ENCODE measurements at regions not wholly inside any gene's neighbourhood (a gene's known extent, or its start where the extent isn't known, plus 50 kb on each side); places are given as distances from the start of the nearest gene placed in this dataset.
"Not testable (repeated sequence)": the region's sequence is repeated elsewhere in the genome, so short reads cannot be mapped to it uniquely, and the experiment has no call there.

GRCh38 chr19:29873801-29874575, 62.2 kb downstream of the CCNE1 start:
- Mint-ChIP-seq H3K9me3 (peaks cover 0 to 1% (median 0%) of the 10 kb centered on the region in 7 donors), H3K36me3 (no peaks in the 10 kb centered on the region), H3K27me3 (peaks cover 12 to 35% (median 33%) of the 10 kb centered on the region in 3 donors), H3K27ac (no peak overlapping the region), H3K4me3 (peak overlapping the region in 7 of 8 donors; percentile 44 to 86 (median 66)), H3K4me1 (peaks cover 12 to 17% (median 13%) of the 10 kb centered on the region in 3 donors)
- DNase-seq (no peak), ATAC-seq (ENCODE audit: low read depth in 2 of 2) (peak in 1 of 2 donors; percentile 1)

- no peaks in the 10 kb centered on the region for H3K36me3 Mint-ChIP-seq
- DNase-seq = no peak
- H3K9me3 Mint-ChIP-seq = peaks cover 0 to 1% (median 0%) of the 10 kb centered on the region in 7 donors
- H3K4me3 Mint-ChIP-seq = peak overlapping the region in 1 of 8 donors; percentile 48
- peak overlapping the region in 1 of 6 donors; percentile 32 for H3K27ac Mint-ChIP-seq
- H3K27me3 Mint-ChIP-seq = peaks cover 11 to 32% (median 32%) of the 10 kb centered on the region in 3 donors
- H3K4me1 Mint-ChIP-seq = peaks cover 19 to 25% (median 22%) of the 10 kb centered on the region in 3 donors
- ATAC-seq (ENCODE audit: low read depth in 2 of 2) = no peak
Observed at GRCh38 chr19:29875931-29876330, 64.1 kb downstream of the CCNE1 start.

GRCh38 chr19:29876414-29876813, 64.6 kb downstream of the CCNE1 start:
- H3K27ac Mint-ChIP-seq = peak overlapping the region in 2 of 6 donors; percentile 32 to 69
- peak overlapping the region in 5 of 8 donors; percentile 35 to 77 (median 48) for H3K4me3 Mint-ChIP-seq
- H3K4me1 Mint-ChIP-seq = peaks cover 19 to 27% (median 25%) of the 10 kb centered on the region in 3 donors
- DNase-seq = no peak
- no peaks in the 10 kb centered on the region for H3K36me3 Mint-ChIP-seq
- no peaks in the 10 kb centered on the region for H3K9me3 Mint-ChIP-seq
- ATAC-seq (ENCODE audit: low read depth in 2 of 2) = no peak
- H3K27me3 Mint-ChIP-seq = peaks cover 6 to 27% (median 27%) of the 10 kb centered on the region in 3 donors

- not testable (repeated sequence) for H3K36me3 Mint-ChIP-seq; H3K27ac Mint-ChIP-seq; ATAC-seq (ENCODE audit: low read depth in 2 of 2); DNase-seq; H3K9me3 Mint-ChIP-seq
- peaks cover 19 to 30% (median 25%) of the 10 kb centered on the region in 3 donors for H3K4me1 Mint-ChIP-seq
- H3K27me3 Mint-ChIP-seq = peaks cover 6 to 23% (median 22%) of the 10 kb centered on the region in 3 donors
- H3K4me3 Mint-ChIP-seq = peak overlapping the region in 1 of 8 donors; percentile 48
Observed at GRCh38 chr19:29876908-29877307, 65.1 kb downstream of the CCNE1 start.

DNA sequence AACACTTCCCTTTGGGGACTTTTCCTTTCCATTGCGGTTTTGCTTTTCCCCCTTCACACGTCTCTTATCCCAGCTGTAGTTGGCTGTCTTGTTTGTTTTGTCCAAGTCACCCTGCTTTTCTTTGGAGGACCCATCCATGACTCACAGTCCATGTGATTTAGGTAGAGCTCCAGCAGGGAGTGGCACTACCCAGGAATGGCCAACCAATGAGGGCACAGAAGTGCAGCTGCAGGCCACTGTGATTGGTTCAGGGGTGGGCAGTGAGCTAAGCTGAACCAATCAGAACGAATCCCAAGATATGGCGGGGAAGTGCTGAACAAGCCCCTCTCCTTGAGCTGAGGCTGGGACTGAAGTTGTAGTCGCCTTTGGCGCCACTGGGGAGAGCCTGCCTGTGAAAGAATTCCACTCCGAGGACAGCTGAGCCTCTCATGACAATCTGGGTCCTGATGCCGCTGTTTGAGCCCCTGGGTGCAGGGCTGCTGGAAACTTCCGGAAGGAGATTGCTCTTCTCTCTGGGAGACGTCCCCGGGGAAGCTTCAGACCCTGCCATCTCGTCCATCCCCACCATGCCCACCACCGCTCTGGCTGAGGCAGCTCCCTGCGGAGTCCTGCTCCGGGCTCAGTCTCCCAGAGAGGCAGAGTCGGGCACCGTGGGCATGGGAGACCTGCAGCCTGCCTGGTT, 62.9 kb upstream of the URI1 start:
- DNase-seq (no peak), ATAC-seq (ENCODE audit: low read depth in 2 of 2) (no peak)
- Mint-ChIP-seq H3K36me3 (no peaks in the 10 kb centered on the region), H3K27ac (no peak overlapping the region), H3K27me3 (peaks cover 6 to 9% (median 6%) of the 10 kb centered on the region in 3 donors), H3K9me3 (no peaks in the 10 kb centered on the region), H3K4me3 (no peak overlapping the region), H3K4me1 (peaks cover 13 to 34% (median 15%) of the 10 kb centered on the region in 3 donors)

DNA sequence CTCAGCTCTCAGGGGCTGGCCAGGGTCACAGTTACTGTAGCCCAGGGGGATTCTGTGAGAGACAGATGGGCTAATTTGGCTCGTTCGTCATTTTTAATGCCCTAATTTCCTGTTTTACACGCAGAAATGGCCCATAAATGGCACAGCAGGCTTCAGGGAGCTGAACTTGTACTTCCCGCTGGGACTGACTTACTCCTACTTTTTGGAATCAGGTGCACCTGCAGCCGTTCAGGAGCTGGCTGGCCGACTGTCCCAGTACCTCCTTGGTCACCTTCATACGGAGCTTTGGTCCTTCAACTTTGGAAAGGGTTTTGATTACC, 62.4 kb upstream of the URI1 start:
- Mint-ChIP-seq H3K36me3 (no peaks in the 10 kb centered on the region), H3K27ac (no peak overlapping the region), H3K9me3 (no peaks in the 10 kb centered on the region), H3K4me3 (no peak overlapping the region), H3K27me3 (peaks cover 6 to 9% (median 6%) of the 10 kb centered on the region in 3 donors), H3K4me1 (peaks cover 15 to 35% (median 15%) of the 10 kb centered on the region in 3 donors)
- DNase-seq (no peak), ATAC-seq (ENCODE audit: low read depth in 2 of 2) (no peak)

GRCh38 chr19:29880498-29881081, 61.4 kb upstream of the URI1 start:
- H3K9me3 Mint-ChIP-seq = no peaks in the 10 kb centered on the region
- DNase-seq = no peak
- H3K4me1 Mint-ChIP-seq = peaks cover 15 to 37% (median 15%) of the 10 kb centered on the region in 3 donors
- H3K27me3 Mint-ChIP-seq = peaks cover 2 to 9% (median 6%) of the 10 kb centered on the region in 3 donors
- peak overlapping the region in 7 of 8 donors; percentile 6 to 83 (median 55) for H3K4me3 Mint-ChIP-seq
- peak overlapping the region in 5 of 6 donors; percentile 1 to 76 (median 45) for H3K27ac Mint-ChIP-seq
- no peaks in the 10 kb centered on the region for H3K36me3 Mint-ChIP-seq
- ATAC-seq (ENCODE audit: low read depth in 2 of 2) = peak; percentile 92

- H3K27me3 Mint-ChIP-seq = peaks cover 3 to 9% (median 7%) of the 10 kb centered on the region in 3 donors
- ATAC-seq (ENCODE audit: low read depth in 2 of 2) = no peak
- H3K4me3 Mint-ChIP-seq = peak overlapping the region in 2 of 8 donors; percentile 20 to 72
- no peak overlapping the region for H3K27ac Mint-ChIP-seq
- DNase-seq = no peak
- peaks cover 13 to 38% (median 13%) of the 10 kb centered on the region in 3 donors for H3K4me1 Mint-ChIP-seq
- H3K9me3 Mint-ChIP-seq = no peaks in the 10 kb centered on the region
- H3K36me3 Mint-ChIP-seq = no peaks in the 10 kb centered on the region
Observed at GRCh38 chr19:29881386-29881785, 60.7 kb upstream of the URI1 start.

GRCh38 chr19:29882719-29883105, 59.3 kb upstream of the URI1 start:
- ATAC-seq (ENCODE audit: low read depth in 2 of 2) (no peak), DNase-seq (no peak)
- Mint-ChIP-seq H3K27ac (no peak overlapping the region), H3K4me3 (no peak overlapping the region), H3K4me1 (peaks cover 13 to 42% (median 18%) of the 10 kb centered on the region in 3 donors), H3K36me3 (no peaks in the 10 kb centered on the region), H3K27me3 (peaks cover 0 to 9% (median 7%) of the 10 kb centered on the region in 3 donors), H3K9me3 (no peaks in the 10 kb centered on the region)

- no peak for ATAC-seq (ENCODE audit: low read depth in 2 of 2)
- Mint-ChIP-seq H3K9me3 (no peaks in the 10 kb centered on the region), H3K27me3 (peaks cover 0 to 7% (median 0%) of the 10 kb centered on the region in 3 donors), H3K4me1 (peaks cover 16 to 46% (median 18%) of the 10 kb centered on the region in 3 donors), H3K36me3 (no peaks in the 10 kb centered on the region), H3K4me3 (peak overlapping the region in 1 of 8 donors; percentile 55), H3K27ac (peak overlapping the region in 1 of 6 donors; percentile 98)
- DNase-seq = no peak
Observed at GRCh38 chr19:29884044-29884443, 58.0 kb upstream of the URI1 start.

DNA sequence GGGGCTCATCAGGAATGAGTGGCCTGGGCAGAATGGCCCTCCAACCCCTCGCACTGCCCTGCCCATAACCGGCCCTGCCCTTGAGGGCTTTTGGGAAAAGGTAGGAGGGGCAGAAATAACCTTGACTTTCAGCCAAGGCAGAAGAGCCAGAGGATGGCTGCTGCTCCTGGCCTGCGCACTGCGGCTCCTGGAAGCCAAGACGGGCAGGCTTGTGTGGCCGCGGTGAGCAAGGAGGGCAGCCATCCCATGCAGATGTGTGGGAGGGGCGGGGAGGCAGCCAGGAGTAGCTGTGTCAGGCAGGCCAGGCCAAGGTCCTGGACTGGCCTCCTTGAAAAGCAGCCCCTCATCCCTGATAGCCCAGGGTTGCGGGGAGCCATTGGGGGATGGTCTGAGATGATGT, 57.6 kb upstream of the URI1 start:
- Mint-ChIP-seq H3K9me3 (no peaks in the 10 kb centered on the region), H3K27ac (no peak overlapping the region), H3K4me1 (peaks cover 16 to 46% (median 18%) of the 10 kb centered on the region in 3 donors), H3K4me3 (no peak overlapping the region), H3K36me3 (no peaks in the 10 kb centered on the region), H3K27me3 (peaks cover 0 to 7% (median 0%) of the 10 kb centered on the region in 3 donors)
- DNase-seq (no peak), ATAC-seq (ENCODE audit: low read depth in 2 of 2) (no peak)

- not testable (repeated sequence) for H3K27me3 Mint-ChIP-seq; H3K9me3 Mint-ChIP-seq; ATAC-seq (ENCODE audit: low read depth in 2 of 2)
Observed at GRCh38 chr19:29886106-29886505, 55.9 kb upstream of the URI1 start.

DNA sequence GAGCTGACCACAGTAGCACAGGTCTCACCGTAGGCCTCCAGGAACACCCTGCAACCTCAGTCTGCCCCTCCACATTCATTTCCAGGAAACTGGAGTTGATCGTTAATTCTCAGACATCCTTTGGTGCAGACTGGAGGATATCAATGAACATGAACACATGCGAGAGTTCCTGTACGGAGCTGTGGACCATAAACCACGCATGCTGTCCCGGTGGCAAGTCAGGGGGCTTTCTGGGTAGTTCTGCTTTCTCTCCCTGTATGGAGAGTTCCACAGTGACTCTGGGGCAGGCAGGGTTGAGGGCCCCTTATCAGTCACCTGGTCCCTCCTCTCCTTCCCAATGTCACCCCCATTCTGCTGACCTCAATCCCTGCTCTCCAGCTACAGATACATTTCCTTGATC, 55.5 kb upstream of the URI1 start:
- peaks cover 0 to 11% (median 0%) of the 10 kb centered on the region in 7 donors for H3K9me3 Mint-ChIP-seq
- H3K36me3 Mint-ChIP-seq = no peaks in the 10 kb centered on the region
- peaks cover 0 to 9% (median 7%) of the 10 kb centered on the region in 3 donors for H3K27me3 Mint-ChIP-seq
- DNase-seq (no peak), ATAC-seq (ENCODE audit: low read depth in 2 of 2) (peak; percentile 18 to 28)
- peaks cover 7 to 30% (median 11%) of the 10 kb centered on the region in 3 donors for H3K4me1 Mint-ChIP-seq
- no peak overlapping the region for H3K4me3 Mint-ChIP-seq
- no peak overlapping the region for H3K27ac Mint-ChIP-seq

More at GRCh38 chr19:29886106-29886505, 55.9 kb upstream of the URI1 start:
- not testable (repeated sequence) for H3K4me3 Mint-ChIP-seq, H3K27ac Mint-ChIP-seq, DNase-seq, H3K36me3 Mint-ChIP-seq
- peaks cover 7 to 35% (median 11%) of the 10 kb centered on the region in 3 donors for H3K4me1 Mint-ChIP-seq
